ENCODE measurements at regions not wholly inside any gene's neighbourhood (a gene's known extent, or its start where the extent isn't known, plus 50 kb on each side); places are given as distances from the start of the nearest gene placed in this dataset.

GRCh38 chr4:33841120-33841519 is 2403.2 kb downstream of the ARAP2 start:
- TF ChIP-seq RAD21 (conservative IDR thresholded peaks at IDR 0.05 in 1 of 2, IDR thresholded peaks at IDR 0.05 in 1 of 2) (no peak), ESRRA (IDR thresholded peaks at IDR 0.05; ENCODE audit: borderline replicate concordance, low read length) (no peak), EP300 (IDR thresholded peaks at IDR 0.05) (no peak), MAX (IDR thresholded peaks at IDR 0.05) (no peak), POLR2A (IDR thresholded peaks at IDR 0.05; ENCODE audit: low read length) (no peak), EHMT2 (IDR thresholded peaks at IDR 0.05; ENCODE audit: low read depth) (no peak), PHF8 (IDR thresholded peaks at IDR 0.05; ENCODE audit: borderline replicate concordance, low read depth) (no peak), MYC (IDR thresholded peaks at IDR 0.05; ENCODE audit: borderline replicate concordance, low read length) (no peak), USF2 (IDR thresholded peaks at IDR 0.05) (no peak), ZSCAN20 (CRISPR knock-in tag; IDR thresholded peaks at IDR 0.05) (no peak)
- TF ChIP-seq, protein P1, sequence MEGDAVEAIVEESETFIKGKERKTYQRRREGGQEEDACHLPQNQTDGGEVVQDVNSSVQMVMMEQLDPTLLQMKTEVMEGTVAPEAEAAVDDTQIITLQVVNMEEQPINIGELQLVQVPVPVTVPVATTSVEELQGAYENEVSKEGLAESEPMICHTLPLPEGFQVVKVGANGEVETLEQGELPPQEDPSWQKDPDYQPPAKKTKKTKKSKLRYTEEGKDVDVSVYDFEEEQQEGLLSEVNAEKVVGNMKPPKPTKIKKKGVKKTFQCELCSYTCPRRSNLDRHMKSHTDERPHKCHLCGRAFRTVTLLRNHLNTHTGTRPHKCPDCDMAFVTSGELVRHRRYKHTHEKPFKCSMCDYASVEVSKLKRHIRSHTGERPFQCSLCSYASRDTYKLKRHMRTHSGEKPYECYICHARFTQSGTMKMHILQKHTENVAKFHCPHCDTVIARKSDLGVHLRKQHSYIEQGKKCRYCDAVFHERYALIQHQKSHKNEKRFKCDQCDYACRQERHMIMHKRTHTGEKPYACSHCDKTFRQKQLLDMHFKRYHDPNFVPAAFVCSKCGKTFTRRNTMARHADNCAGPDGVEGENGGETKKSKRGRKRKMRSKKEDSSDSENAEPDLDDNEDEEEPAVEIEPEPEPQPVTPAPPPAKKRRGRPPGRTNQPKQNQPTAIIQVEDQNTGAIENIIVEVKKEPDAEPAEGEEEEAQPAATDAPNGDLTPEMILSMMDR (IDR thresholded peaks at IDR 0.05) = no peak
- TF ChIP-seq, protein P2, sequence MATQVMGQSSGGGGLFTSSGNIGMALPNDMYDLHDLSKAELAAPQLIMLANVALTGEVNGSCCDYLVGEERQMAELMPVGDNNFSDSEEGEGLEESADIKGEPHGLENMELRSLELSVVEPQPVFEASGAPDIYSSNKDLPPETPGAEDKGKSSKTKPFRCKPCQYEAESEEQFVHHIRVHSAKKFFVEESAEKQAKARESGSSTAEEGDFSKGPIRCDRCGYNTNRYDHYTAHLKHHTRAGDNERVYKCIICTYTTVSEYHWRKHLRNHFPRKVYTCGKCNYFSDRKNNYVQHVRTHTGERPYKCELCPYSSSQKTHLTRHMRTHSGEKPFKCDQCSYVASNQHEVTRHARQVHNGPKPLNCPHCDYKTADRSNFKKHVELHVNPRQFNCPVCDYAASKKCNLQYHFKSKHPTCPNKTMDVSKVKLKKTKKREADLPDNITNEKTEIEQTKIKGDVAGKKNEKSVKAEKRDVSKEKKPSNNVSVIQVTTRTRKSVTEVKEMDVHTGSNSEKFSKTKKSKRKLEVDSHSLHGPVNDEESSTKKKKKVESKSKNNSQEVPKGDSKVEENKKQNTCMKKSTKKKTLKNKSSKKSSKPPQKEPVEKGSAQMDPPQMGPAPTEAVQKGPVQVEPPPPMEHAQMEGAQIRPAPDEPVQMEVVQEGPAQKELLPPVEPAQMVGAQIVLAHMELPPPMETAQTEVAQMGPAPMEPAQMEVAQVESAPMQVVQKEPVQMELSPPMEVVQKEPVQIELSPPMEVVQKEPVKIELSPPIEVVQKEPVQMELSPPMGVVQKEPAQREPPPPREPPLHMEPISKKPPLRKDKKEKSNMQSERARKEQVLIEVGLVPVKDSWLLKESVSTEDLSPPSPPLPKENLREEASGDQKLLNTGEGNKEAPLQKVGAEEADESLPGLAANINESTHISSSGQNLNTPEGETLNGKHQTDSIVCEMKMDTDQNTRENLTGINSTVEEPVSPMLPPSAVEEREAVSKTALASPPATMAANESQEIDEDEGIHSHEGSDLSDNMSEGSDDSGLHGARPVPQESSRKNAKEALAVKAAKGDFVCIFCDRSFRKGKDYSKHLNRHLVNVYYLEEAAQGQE (IDR thresholded peaks at IDR 0.05) = no peak
- TF ChIP-seq, protein P3, sequence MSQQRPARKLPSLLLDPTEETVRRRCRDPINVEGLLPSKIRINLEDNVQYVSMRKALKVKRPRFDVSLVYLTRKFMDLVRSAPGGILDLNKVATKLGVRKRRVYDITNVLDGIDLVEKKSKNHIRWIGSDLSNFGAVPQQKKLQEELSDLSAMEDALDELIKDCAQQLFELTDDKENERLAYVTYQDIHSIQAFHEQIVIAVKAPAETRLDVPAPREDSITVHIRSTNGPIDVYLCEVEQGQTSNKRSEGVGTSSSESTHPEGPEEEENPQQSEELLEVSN (IDR thresholded peaks at IDR 0.05; ENCODE audit: borderline replicate concordance, low read depth) = no peak
